Spleen (tissue), 11 donors: ENCODE measurements at regions not wholly inside any gene's neighbourhood (a gene's known extent, or its start where the extent isn't known, plus 50 kb on each side); places are given as distances from the start of the nearest gene placed in this dataset.

Experiments used
- DNase-seq: peaks from one replicate; pipeline ENCODE4 v3.0.0-alpha.2; 2020
- H3K27ac ChIP-seq, 8 donors: fragments of 200-600 bp; sonication (generic) in 7 of 8; 1 replicate in 4 of 8; 2 replicates in 4 of 8; pipeline versions ENCODE4 v1.5.0 to v1.8.0; 2016 to 2021; ENCODE audit warnings: inconsistent platforms in 4 of 8, mild to moderate bottlenecking in 4 of 8, moderate library complexity in 1 of 8
- H3K27me3 ChIP-seq, 7 donors: fragments of 200-600 bp; sonication (generic) in 6 of 7; replicated peaks in 1 of 7; 1 replicate in 4 of 7; 2 replicates in 3 of 7; pipeline versions ENCODE4 v1.5.0 to v1.8.0; 2016 to 2021; ENCODE audit warnings: inconsistent platforms in 3 of 7, mild to moderate bottlenecking in 1 of 7
- H3K36me3 ChIP-seq, 6 donors: fragments of 200-600 bp; sonication (generic) in 5 of 6; 1 replicate in 4 of 6; 2 replicates in 2 of 6; pipeline versions ENCODE4 v1.5.0 to v1.8.0; 2016 to 2021; ENCODE audit warnings: inconsistent platforms in 2 of 6
- H3K4me1 ChIP-seq, 6 donors: fragments of 200-600 bp; sonication (generic) in 5 of 6; 1 replicate in 3 of 6; 2 replicates in 3 of 6; pipeline versions ENCODE4 v1.5.0 to v1.8.0; 2016 to 2021; ENCODE audit warnings: inconsistent platforms in 3 of 6
- H3K4me3 ChIP-seq, 8 donors: fragments of 200-600 bp; sonication (generic) in 7 of 8; 1 replicate in 4 of 8; 2 replicates in 4 of 8; pipeline versions ENCODE4 v1.5.0 to v1.8.0; 2016 to 2021; ENCODE audit warnings: inconsistent platforms in 4 of 8, mild to moderate bottlenecking in 4 of 8, moderate library complexity in 2 of 8
- H3K9me3 ChIP-seq, 8 donors: fragments of 200-600 bp; sonication (generic) in 7 of 8; 1 replicate in 4 of 8; 2 replicates in 4 of 8; pipeline versions ENCODE4 v1.5.0 to v1.8.0; 2016 to 2021; ENCODE audit warnings: inconsistent platforms in 4 of 8
- POLR2A ChIP-seq, 3 donors: fragments of 450-650 bp; IDR thresholded peaks; one replicate each; pipeline ENCODE4 v1.5.1; 2017; ENCODE audit warnings: antibody characterized with exemption in 3 of 3, mild to moderate bottlenecking in 1 of 3
- POLR2AphosphoS5 ChIP-seq, 3 donors: sonication (generic); formaldehyde crosslinking; IDR thresholded peaks; one replicate each; pipeline ENCODE4 v1.5.1; 2017; ENCODE audit warnings: antibody characterized with exemption in 3 of 3
- WGBS, 5 donors: extraction: QIAGEN DNeasy Blood & Tissue Kit in 3 of 5; methylation state at CpG; one replicate each; pipeline versions ENCODE4 v1.1.5 to v1.1.7; 2013 to 2018; 5-methylcytosine and 5-hydroxymethylcytosine counted together
- intact Hi-C: fragments of 100-400 bp; cut with DNase I; formaldehyde crosslinking; loops from one replicate; pipeline ENCODE4 v1.15.0; 2023; ENCODE audit warnings: low total_unique reads
- TF ChIP-seq, protein P1 (sequence below), 11 experiments: fragments of 200-600 bp in 7 of 11; fragments of 450-650 bp in 4 of 11; sonication (generic) in 4 of 11; IDR thresholded peaks in 8 of 11; conservative IDR thresholded peaks in 3 of 11; 1 replicate in 7 of 11; 2 replicates in 4 of 11; pipeline versions ENCODE4 v1.4.0 to v1.8.0; 2016 to 2021; ENCODE audit warnings: antibody characterized with exemption in 11 of 11, inconsistent platforms in 4 of 11, mild to moderate bottlenecking in 1 of 11
- donor health status: healthy with polysubstance abuse.
- donor health status: DM: no; HTN: no; CAD: no; lungs with moderate emphysema.
- donor health status: DM: no; HTN: no; CAD: no.
- donor health status: Bipolar disorder and iron deficiency.
- donor health status: healthy.
- donor health status: DM: no; HTN: no; CAD: no.
- donor health status: DM: yes; HTN: yes; CAD: no.

DNA sequence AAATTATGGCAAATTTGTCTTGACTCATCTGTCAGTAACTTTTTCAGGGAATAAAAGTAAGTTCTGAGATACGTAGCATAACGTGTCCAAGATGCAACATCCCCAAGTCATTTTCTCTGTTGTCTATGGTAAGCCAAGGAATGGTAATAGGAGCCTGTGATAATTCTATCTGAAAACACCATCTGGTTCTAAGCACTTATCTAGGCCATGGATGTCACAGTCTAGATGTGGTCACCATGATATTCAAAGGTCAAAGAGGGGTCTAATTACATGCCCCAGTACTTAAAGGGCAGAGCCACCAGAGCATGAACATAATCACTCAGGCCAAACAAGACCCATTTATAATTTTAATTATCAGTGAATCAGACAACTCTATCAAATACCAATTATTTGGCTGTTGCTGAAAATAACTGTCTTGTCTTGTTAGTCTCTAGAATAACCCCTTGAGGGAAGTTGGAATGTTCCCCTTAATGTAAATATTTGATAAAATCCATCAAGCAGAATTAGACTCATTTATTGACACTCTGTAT lies 225.1 kb upstream of the MPPED2 start:
- 88 to 97% (median 89%) methylated on average over 2 of the region's 2 CpGs for WGBS, 5 donors
- no peak for TF ChIP-seq POLR2AphosphoS5 (IDR thresholded peaks at IDR 0.05)
- TF ChIP-seq POLR2A (IDR thresholded peaks at IDR 0.05), result no peak
- TF ChIP-seq, protein P1, sequence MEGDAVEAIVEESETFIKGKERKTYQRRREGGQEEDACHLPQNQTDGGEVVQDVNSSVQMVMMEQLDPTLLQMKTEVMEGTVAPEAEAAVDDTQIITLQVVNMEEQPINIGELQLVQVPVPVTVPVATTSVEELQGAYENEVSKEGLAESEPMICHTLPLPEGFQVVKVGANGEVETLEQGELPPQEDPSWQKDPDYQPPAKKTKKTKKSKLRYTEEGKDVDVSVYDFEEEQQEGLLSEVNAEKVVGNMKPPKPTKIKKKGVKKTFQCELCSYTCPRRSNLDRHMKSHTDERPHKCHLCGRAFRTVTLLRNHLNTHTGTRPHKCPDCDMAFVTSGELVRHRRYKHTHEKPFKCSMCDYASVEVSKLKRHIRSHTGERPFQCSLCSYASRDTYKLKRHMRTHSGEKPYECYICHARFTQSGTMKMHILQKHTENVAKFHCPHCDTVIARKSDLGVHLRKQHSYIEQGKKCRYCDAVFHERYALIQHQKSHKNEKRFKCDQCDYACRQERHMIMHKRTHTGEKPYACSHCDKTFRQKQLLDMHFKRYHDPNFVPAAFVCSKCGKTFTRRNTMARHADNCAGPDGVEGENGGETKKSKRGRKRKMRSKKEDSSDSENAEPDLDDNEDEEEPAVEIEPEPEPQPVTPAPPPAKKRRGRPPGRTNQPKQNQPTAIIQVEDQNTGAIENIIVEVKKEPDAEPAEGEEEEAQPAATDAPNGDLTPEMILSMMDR (IDR thresholded peaks at IDR 0.05 in 8 of 11, conservative IDR thresholded peaks at IDR 0.05 in 3 of 11), result no peak
- intact Hi-C loops, result no loop called here

DNA sequence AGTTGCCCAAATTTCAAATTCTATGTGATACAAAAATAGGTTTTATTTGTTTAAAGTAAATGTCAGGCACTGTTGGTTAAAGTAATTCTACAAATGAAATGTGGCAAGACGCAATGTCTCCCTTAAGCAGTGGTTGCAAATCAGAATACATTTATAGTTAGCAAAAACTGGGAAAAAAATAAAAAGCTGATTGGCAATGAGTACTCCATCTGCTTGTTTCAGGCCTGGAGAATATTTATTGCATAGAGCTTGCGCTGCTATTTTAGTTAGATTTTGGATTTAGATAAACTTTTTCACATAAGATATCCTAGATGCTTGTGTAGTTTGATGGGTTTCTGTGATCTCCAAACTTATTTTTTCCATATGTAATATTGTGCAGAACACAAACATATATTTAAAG lies 224.0 kb upstream of the MPPED2 start:
- no peak for TF ChIP-seq POLR2AphosphoS5 (IDR thresholded peaks at IDR 0.05)
- TF ChIP-seq, protein P1 (IDR thresholded peaks at IDR 0.05 in 8 of 11, conservative IDR thresholded peaks at IDR 0.05 in 3 of 11), result no peak
- TF ChIP-seq POLR2A (IDR thresholded peaks at IDR 0.05), result no peak
- no peaks in the 10 kb centered on the region for H3K4me1 ChIP-seq
- no peak for DNase-seq
- no peak overlapping the region for H3K27ac ChIP-seq
- intact Hi-C loops, result no loop called here
- no peaks in the 10 kb centered on the region for H3K36me3 ChIP-seq
- H3K9me3 ChIP-seq, result peaks cover 0 to 7% (median 0%) of the 10 kb centered on the region in 8 donors
- 87 to 98% (median 95%) methylated on average over 2 of the region's 2 CpGs for WGBS, 5 donors
- no peak overlapping the region for H3K4me3 ChIP-seq
- H3K27me3 ChIP-seq, result no peaks in the 10 kb centered on the region

More for the DNA sequence above, 225.1 kb upstream of the MPPED2 start:
- no peak overlapping the region for H3K4me3 ChIP-seq
- peaks cover 0 to 4% (median 0%) of the 10 kb centered on the region in 8 donors for H3K9me3 ChIP-seq
- DNase-seq, result no peak
- no peaks in the 10 kb centered on the region for H3K4me1 ChIP-seq
- H3K27ac ChIP-seq, result no peak overlapping the region
- no peaks in the 10 kb centered on the region for H3K36me3 ChIP-seq
- H3K27me3 ChIP-seq, result no peaks in the 10 kb centered on the region

DNA sequence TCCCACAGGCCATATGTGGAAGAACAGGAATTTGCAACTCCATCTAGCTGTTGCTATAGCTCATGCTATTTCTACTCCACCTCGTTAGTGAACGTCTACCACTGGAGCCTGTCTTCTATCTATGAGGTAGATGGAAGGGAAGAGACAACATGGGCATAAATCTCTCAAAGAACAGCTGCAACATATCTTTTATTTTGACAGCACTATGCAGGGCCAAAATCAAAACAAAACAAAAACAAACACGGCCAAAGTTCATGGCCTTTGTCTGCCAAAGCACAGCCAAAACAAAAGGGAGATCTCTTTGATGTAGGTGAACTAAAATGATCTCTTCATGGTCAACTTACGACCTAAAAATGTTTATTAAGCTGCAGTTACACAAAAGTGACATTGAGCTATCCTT lies 215.2 kb upstream of the MPPED2 start:
- no peak overlapping the region for H3K4me3 ChIP-seq
- 37 to 62% (median 50%) methylated on average over 4 of the region's 4 CpGs for WGBS, 5 donors
- H3K27me3 ChIP-seq, result no peaks in the 10 kb centered on the region
- no peaks in the 10 kb centered on the region for H3K36me3 ChIP-seq
- intact Hi-C loops, result no loop called here
- H3K9me3 ChIP-seq, result peaks cover 0 to 7% (median 0%) of the 10 kb centered on the region in 8 donors
- no peak for DNase-seq
- H3K27ac ChIP-seq, result no peak overlapping the region
- no peaks in the 10 kb centered on the region for H3K4me1 ChIP-seq
- no peak for TF ChIP-seq POLR2A (IDR thresholded peaks at IDR 0.05)
- TF ChIP-seq, protein P1 (IDR thresholded peaks at IDR 0.05 in 8 of 11, conservative IDR thresholded peaks at IDR 0.05 in 3 of 11), result no peak
- no peak for TF ChIP-seq POLR2AphosphoS5 (IDR thresholded peaks at IDR 0.05)

DNA sequence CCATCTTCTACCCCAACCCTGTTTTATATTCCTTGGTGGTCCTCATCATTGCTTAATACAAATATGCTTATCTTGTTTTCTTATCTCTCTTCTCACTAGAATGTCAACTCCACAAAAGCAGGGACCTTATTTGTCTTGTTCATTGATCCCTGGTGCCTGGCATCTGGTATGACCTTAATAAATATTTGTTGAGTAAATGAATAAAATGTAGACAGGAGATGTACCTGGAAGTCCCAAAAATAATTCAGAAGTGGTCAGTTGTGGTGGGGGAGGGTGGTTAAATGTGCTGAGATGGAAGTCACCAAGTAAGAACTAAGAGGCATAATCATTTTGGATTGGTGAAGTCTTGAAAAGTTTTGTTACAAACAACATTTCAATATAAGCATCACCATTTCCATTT lies 214.8 kb upstream of the MPPED2 start:
- DNase-seq, result no peak
- H3K4me1 ChIP-seq, result no peaks in the 10 kb centered on the region
- no peaks in the 10 kb centered on the region for H3K27me3 ChIP-seq
- TF ChIP-seq, protein P1 (IDR thresholded peaks at IDR 0.05 in 8 of 11, conservative IDR thresholded peaks at IDR 0.05 in 3 of 11), result no peak
- TF ChIP-seq POLR2A (IDR thresholded peaks at IDR 0.05) (no peak), POLR2AphosphoS5 (IDR thresholded peaks at IDR 0.05) (no peak)
- H3K27ac ChIP-seq, result no peak overlapping the region
- peaks cover 0 to 2% (median 0%) of the 10 kb centered on the region in 8 donors for H3K9me3 ChIP-seq
- intact Hi-C loops, result no loop called here
- no peaks in the 10 kb centered on the region for H3K36me3 ChIP-seq
- no peak overlapping the region for H3K4me3 ChIP-seq
